AG08396 (cell line): ENCODE measurements at regions not wholly inside any gene's neighbourhood (a gene's known extent, or its start where the extent isn't known, plus 50 kb on each side); places are given as distances from the start of the nearest gene placed in this dataset.
"Not testable (repeated sequence)": the region's sequence is repeated elsewhere in the genome, so short reads cannot be mapped to it uniquely, and the experiment has no call there.

ENCODE experiments used
- DNase-seq: peaks from one replicate; pipeline ENCODE4 v3.0.0; 2012; ENCODE audit warnings: low spot score, mixed read lengths

GRCh38 chr13:65387743-65388347 is 1842.3 kb downstream of the PCDH9 start:
- no peak for DNase-seq

DNA sequence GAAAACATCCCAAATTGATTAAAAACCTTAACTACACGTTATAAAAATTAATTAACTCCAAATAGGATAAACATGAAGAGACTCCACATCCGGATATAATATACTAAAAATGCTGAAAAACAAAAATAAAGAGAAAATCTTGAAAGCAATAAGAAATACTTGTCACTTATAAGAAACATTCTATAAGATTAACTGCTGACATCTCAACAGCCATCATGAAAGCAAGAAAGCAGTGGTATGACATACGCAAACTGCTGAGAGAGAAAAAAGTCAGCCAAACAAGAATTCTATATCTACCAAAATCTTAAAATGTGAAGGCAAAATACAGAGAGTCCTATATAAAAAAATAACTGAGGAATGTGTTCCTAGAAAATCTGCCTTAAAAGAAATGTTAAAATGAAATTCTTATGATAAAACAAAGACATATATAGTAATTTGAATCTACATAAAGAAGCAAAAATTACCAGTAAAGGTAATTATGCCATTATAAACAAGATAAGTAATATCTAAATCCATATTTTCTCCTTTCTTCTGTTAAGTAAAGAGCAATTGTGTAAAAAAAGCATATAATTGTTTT is 1851.1 kb downstream of the PCDH9 start:
- no peak for DNase-seq

DNA sequence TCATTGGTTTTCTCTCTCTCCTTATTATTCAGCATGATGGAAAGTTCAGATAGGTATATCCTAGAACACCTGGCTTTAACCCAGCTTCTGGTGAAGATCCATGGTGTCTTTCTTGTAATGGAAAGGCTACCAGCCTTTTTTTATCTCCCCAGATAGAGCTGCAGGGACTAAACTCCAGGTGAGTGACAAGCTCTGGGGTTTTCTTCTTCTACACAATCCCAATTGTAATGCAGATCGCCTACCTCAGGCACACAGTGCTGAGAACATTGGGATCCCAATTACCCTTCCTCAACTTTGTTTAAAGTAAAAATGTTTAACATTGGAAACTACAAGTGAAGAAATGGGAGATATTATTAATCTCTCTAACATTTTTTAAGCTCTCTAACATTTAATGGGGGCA is 1851.7 kb downstream of the PCDH9 start:
- no peak for DNase-seq

GRCh38 chr13:65368832-65369231 is 1861.3 kb downstream of the PCDH9 start:
- no peak for DNase-seq

DNA sequence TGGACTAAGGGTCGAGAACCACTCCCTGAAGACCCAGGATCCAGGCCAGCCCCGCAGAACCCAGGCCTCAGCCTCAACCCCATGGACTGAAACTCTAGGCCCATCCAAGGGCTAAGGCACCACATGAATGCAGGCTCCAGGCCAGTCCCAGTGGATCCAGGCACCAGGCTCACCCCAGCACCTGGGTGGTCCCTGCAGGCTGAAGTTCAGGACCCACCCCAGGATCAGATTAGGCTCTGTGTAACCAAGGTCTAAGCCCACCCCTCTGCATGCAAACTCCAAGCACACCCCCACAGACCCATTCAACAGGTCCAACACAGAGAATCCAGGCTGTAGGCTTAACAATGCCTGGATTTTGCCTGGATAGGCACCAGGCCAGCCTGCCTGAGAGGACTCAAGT is 1876.2 kb downstream of the PCDH9 start:
- no peak for DNase-seq

- not testable (repeated sequence) for DNase-seq
These were observed 1877.0 kb downstream of the PCDH9 start for GRCh38 chr13:65353150-65353549.

- no peak for DNase-seq
These were observed 1882.6 kb downstream of the PCDH9 start for GRCh38 chr13:65347420-65348030.

DNA sequence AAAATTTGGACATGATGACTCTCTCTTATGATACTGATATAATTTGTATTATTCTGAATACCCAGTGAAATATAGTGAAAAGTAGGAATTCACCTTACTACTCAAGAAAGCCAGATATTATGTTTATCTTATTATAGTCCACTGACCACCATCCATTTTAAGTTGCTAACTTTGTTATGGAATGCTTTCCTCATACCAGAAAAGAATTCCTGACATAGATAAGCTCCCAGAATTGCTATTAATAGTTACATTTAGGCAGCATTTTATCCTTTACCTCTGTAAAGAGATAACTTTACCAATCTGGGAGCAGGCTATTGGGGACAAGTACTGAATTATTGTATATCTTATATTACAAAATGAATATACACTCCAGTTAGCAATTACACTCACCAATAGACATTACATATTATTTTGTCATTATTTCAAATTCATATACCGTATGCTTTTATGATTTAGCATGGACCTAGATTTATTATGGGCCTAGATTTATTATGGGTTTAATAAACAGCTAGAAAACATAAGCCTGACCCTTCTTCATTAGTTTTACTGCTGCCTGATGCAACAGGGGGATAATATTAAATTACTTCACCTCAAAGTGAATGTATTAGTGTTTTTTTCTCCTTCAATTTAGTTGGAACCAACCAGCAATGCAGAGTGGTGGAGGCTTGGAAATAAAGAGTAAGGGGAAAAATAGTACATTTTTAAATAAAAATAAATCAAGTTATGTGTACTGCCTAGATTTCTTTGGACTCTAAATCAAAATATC is 1886.1 kb downstream of the PCDH9 start:
- no peak for DNase-seq

GRCh38 chr13:65342541-65343337 is 1887.4 kb downstream of the PCDH9 start:
- DNase-seq: no peak

GRCh38 chr13:65339241-65339640 is 1890.9 kb downstream of the PCDH9 start:
- no peak for DNase-seq

- DNase-seq: no peak
These were observed 1893.2 kb downstream of the PCDH9 start for GRCh38 chr13:65336916-65337315.

DNA sequence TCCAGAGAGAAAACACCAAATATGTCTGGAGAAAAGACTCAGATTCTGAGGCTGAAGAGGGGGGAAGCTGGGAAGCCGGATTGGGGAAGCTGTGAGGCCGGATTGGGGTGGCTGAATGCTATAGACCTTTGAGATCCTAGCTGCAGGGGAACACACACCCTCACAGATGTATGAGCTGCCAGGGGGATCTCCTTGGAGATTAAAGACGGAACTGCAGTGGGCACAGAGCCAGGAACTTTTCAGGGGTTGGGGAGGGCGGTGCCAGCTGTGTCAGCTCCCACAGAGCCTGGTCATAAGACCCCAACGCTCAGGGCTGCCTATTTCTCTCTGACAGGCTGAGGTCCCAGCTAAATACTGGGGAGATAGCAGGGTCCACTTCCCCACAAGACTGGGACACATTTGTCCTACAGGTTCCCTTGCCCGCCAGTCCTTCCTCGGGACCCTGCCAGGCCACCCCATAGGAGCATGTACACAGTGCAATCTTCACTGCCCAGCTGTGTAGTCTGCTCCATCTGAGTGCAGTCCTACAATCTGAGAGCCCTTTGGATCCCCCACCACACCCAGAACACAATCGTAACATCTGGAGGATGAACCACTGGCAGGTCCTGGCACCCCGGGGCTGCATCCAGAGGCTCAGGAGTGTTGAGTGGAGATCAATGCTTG is 1893.9 kb downstream of the PCDH9 start:
- no peak for DNase-seq

DNA sequence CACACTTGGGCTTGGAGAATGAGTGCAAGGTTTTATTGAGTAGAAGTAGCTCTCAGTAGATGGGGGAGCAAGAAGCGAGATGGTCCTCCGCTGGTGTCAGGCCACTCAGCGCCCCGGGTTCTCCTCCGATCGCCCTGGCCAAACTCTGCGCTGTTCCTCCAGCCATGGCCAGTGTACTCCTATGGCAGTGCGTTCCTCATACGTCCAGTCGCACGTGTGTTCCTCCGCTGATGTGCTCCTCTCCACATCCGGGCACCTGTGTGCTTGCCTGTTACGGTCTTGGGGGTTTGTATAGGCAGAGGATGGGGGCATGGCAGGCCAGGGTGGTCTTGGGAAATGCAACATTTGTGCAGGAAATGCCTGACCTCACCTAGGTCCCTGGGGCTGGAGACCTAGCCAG is 1899.4 kb downstream of the PCDH9 start:
- no peak for DNase-seq

DNA sequence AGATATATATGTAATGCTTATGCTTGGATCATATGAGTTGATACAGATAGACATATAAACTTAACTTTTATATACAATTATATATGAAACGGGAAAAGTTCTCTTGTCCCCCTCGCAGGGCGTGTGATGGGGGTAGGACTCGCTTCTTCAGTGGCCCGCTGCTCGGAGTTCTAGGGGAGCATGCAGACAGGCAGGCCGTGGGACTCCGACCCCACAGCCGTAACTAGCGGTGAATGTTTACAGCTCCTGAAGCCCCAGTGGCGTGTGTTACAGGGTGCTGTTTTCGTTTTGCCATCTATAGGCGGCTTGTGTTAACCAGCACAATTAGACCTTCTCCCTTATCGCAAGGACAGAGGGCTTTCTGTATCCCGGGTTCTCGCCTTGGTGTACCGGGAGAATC is 1899.8 kb downstream of the PCDH9 start:
- DNase-seq: no peak

GRCh38 chr13:65323192-65323591 is 1906.9 kb downstream of the PCDH9 start:
- not testable (repeated sequence) for DNase-seq

DNA sequence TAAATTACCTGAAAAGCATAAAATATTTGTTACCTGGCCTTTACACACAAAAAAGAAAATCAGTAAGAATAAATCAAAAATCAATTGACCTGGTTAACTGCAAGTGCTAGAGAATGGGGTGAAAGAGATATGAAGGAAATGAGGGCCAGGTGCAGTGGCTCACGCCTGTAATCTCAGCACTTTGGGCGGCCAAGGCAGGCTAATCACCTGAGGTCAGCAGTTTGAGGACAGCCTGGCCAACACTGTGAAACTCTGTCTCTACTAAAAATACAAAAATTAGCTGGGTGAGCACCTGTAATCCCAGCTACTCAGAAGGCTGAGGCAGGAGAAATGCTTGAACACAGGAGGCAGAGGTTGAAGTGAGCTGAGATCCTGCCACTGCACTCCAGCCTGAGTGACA is 1908.7 kb downstream of the PCDH9 start:
- not testable (repeated sequence) for DNase-seq

DNA sequence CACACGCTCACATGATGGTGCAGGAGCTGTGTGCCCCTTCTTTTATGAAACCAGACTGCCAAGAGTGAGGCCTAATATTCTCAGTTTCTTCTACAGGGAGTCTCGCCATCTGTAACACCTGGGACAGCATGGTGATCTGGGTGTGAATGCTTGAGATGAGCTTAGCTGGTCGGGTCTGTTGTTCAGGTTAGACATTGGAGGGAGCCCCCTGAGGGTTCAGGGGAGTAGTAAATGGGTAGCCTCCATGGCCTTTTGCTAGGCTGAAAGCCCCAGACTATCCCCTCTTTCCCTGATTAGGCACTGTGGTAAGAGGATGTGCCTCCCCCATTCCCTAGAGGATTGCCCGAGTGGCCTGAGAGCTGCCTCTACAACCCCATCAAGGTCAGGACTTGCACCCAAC is 1916.1 kb downstream of the PCDH9 start:
- DNase-seq: no peak

GRCh38 chr13:65310663-65311328 is 1919.3 kb downstream of the PCDH9 start:
- DNase-seq: no peak

- no peak for DNase-seq
These were observed 1920.2 kb downstream of the PCDH9 start for GRCh38 chr13:65309906-65310305.

- not testable (repeated sequence) for DNase-seq
These were observed 1921.4 kb downstream of the PCDH9 start for GRCh38 chr13:65308729-65309128.

DNA sequence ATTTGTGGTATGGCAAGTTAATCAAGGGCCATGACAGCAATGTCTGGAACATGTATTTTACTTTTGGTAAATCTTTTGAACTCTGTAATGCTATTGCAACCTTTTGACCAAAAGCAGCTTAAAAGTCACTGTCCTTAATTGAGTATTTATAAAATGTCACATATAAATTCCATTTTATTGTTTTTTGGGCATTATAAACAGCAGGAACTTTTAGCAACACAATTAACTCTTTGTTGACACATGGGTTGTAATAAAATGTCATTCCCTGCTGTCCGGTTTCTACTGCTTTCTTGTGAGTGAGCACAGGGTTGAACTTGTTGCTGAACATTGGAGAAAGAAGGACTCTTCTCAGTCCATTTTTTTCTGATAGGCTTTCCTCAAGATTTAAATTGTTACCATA is 1923.1 kb downstream of the PCDH9 start:
- DNase-seq: no peak
